Right lobe of liver (tissue), 6 donors: ENCODE measurements at regions not wholly inside any gene's neighbourhood (a gene's known extent, or its start where the extent isn't known, plus 50 kb on each side); places are given as distances from the start of the nearest gene placed in this dataset.

Source experiments
- ATAC-seq, 4 donors: fragments of 200-7000 bp; cut with Tn5 transposase; one replicate each; pipeline ENCODE4 v1.9.1; 2020; ENCODE audit warnings: mild to moderate bottlenecking in 4 of 4, moderate library complexity in 4 of 4
- DNase-seq, 3 donors: peaks; one replicate each; pipeline ENCODE4 v3.0.0-alpha.2; 2020
- H3K27ac ChIP-seq, 3 donors: fragments of 200-600 bp; one replicate each; pipeline ENCODE4 v1.8.0; 2022
- H3K27me3 ChIP-seq, 2 donors: fragments of 200-600 bp; one replicate each; pipeline ENCODE4 v1.8.0; 2022
- H3K36me3 ChIP-seq, 4 donors: fragments of 200-600 bp; sonication (generic) in 1 of 4; one replicate each; pipeline versions ENCODE4 v1.5.1 to v1.8.0; 2017 to 2022; ENCODE audit warnings: control low read depth in 1 of 4
- H3K4me1 ChIP-seq, 4 donors: fragments of 200-600 bp; sonication (generic) in 1 of 4; one replicate each; pipeline versions ENCODE4 v1.5.1 to v1.8.0; 2017 to 2022; ENCODE audit warnings: control low read depth in 1 of 4
- H3K4me3 ChIP-seq, 3 donors: fragments of 200-600 bp; one replicate each; pipeline ENCODE4 v1.8.0; 2022
- H3K9me3 ChIP-seq, 4 donors: fragments of 200-600 bp; sonication (generic) in 1 of 4; one replicate each; pipeline versions ENCODE4 v1.5.1 to v1.8.0; 2017 to 2022; ENCODE audit warnings: control low read depth in 1 of 4
- CTCF ChIP-seq, 4 donors: fragments of 200-600 bp in 3 of 4; fragments of 450-650 bp in 1 of 4; IDR thresholded peaks; one replicate each; pipeline versions ENCODE4 v1.5.1 to v1.8.0; 2016 to 2022; ENCODE audit warnings: antibody characterized with exemption in 4 of 4, mild to moderate bottlenecking in 2 of 4
- POLR2A ChIP-seq: fragments of 450-650 bp; IDR thresholded peaks from one replicate; pipeline ENCODE4 v1.6.1; 2017; ENCODE audit warnings: antibody characterized with exemption, mild to moderate bottlenecking
- WGBS: methylation state at CpG from one replicate; pipeline ENCODE4 v1.1.6; 2018; ENCODE audit warnings: low coverage, low lambda C conversion rate; ENCODE audit not compliant: insufficient coverage; ENCODE audit errors: missing lambda C conversion rate; 5-methylcytosine and 5-hydroxymethylcytosine counted together
- intact Hi-C, 2 donors: fragments of 100-400 bp; cut with DNase I; formaldehyde crosslinking; loops; one replicate each; pipeline versions ENCODE4 v1.11.2 to v1.14.1; 2022
- donor health status: DM: no; HTN: yes; CAD: no.
- donor health status: DM: no; HTN: no; CAD: no.
- donor health status: DM: no; HTN: no; CAD: no.
- donor health status: DM: no; HTN: yes; CAD: no.
- donor health status: DM: no; HTN: yes; CAD: no.

GRCh38 chr9:79201636-79202035 is 370.1 kb upstream of the TLE4 start:
- Histone ChIP-seq H3K36me3 (no peaks in the 10 kb centered on the region), H3K4me1 (no peaks in the 10 kb centered on the region), H3K9me3 (no peaks in the 10 kb centered on the region), H3K4me3 (no peak overlapping the region), H3K27me3 (no peaks in the 10 kb centered on the region), H3K27ac (no peak overlapping the region)
- ATAC-seq (no peak), DNase-seq (no peak)
- WGBS = 15% methylated on average over 2 of the region's 2 CpGs
- TF ChIP-seq CTCF (IDR thresholded peaks at IDR 0.05) (no peak), POLR2A (no peak)
- intact Hi-C loops = no loop called here

GRCh38 chr9:79208791-79209396 is 362.9 kb upstream of the TLE4 start:
- H3K27me3 ChIP-seq = no peaks in the 10 kb centered on the region
- H3K9me3 ChIP-seq = no peaks in the 10 kb centered on the region
- DNase-seq (no peak), ATAC-seq (no peak)
- no peak overlapping the region for H3K27ac ChIP-seq
- no peak overlapping the region for H3K4me3 ChIP-seq
- intact Hi-C loops = no loop called here
- no peak for TF ChIP-seq CTCF (IDR thresholded peaks at IDR 0.05)
- TF ChIP-seq POLR2A = no peak
- H3K4me1 ChIP-seq = no peaks in the 10 kb centered on the region
- H3K36me3 ChIP-seq = no peaks in the 10 kb centered on the region
- WGBS = 70% methylated on average over 5 of the region's 5 CpGs

- Histone ChIP-seq H3K36me3 (no peaks in the 10 kb centered on the region), H3K27me3 (no peaks in the 10 kb centered on the region), H3K4me3 (no peak overlapping the region), H3K4me1 (no peaks in the 10 kb centered on the region), H3K27ac (no peak overlapping the region), H3K9me3 (no peaks in the 10 kb centered on the region)
- intact Hi-C loops = no loop called here
- ATAC-seq (no peak), DNase-seq (no peak)
- TF ChIP-seq CTCF (IDR thresholded peaks at IDR 0.05) (no peak), POLR2A (no peak)
- WGBS = 76% methylated on average over 5 of the region's 5 CpGs
Observed at GRCh38 chr9:79210541-79211243, 361.1 kb upstream of the TLE4 start.

- ATAC-seq = no peak
- Histone ChIP-seq H3K9me3 (no peaks in the 10 kb centered on the region), H3K27ac (no peak overlapping the region), H3K4me1 (no peaks in the 10 kb centered on the region), H3K4me3 (no peak overlapping the region), H3K27me3 (no peaks in the 10 kb centered on the region), H3K36me3 (no peaks in the 10 kb centered on the region)
- TF ChIP-seq POLR2A (no peak), CTCF (IDR thresholded peaks at IDR 0.05) (no peak)
- no peak for DNase-seq
- intact Hi-C loops = no loop called here
- WGBS = 54% methylated on average over 3 of the region's 3 CpGs
Observed at GRCh38 chr9:79213417-79214125, 358.2 kb upstream of the TLE4 start.
